Kidney (tissue), 13 donors: ENCODE measurements at regions not wholly inside any gene's neighbourhood (a gene's known extent, or its start where the extent isn't known, plus 50 kb on each side); places are given as distances from the start of the nearest gene placed in this dataset.

Experiments
- DNase-seq, 5 donors: peaks; one replicate each; pipeline ENCODE4 v3.0.0-alpha.2; 2013 to 2020
- FAIRE-seq: peaks from 2 replicates; lab custom pipeline; 2012; peaks lifted over from hg19 to GRCh38; lab: Jason Lieb, UNC
- H3K27ac ChIP-seq, 2 donors: one replicate each; pipeline ENCODE4 v1.7.0; 2013; ENCODE audit warnings: low read depth in 2 of 2, low read length in 2 of 2, inconsistent platforms in 1 of 2
- H3K27me3 ChIP-seq: one replicate; pipeline ENCODE4 v1.7.1; 2013; ENCODE audit warnings: low read length, inconsistent platforms; ENCODE audit not compliant: control insufficient read depth, insufficient read depth
- H3K36me3 ChIP-seq, 3 donors: one replicate each; pipeline versions ENCODE4 v1.7.0 to v1.7.1; 2013; ENCODE audit warnings: low read length in 3 of 3, control low read depth in 1 of 3, inconsistent platforms in 1 of 3; ENCODE audit not compliant: insufficient read depth in 3 of 3, control insufficient read depth in 2 of 3
- H3K4me1 ChIP-seq, 3 donors: one replicate each; pipeline versions ENCODE4 v1.7.0 to v1.7.1; 2013; ENCODE audit warnings: low read length in 3 of 3, inconsistent platforms in 1 of 3, low read depth in 1 of 3; ENCODE audit not compliant: control insufficient read depth in 2 of 3, insufficient read depth in 2 of 3
- H3K4me3 ChIP-seq, 3 donors: one replicate each; pipeline versions ENCODE4 v1.7.0 to v1.8.1; 2013; ENCODE audit warnings: low read length in 3 of 3, control low read depth in 1 of 3, inconsistent platforms in 1 of 3
- H3K9ac ChIP-seq, 3 donors: one replicate each; pipeline versions ENCODE4 v1.7.0 to v1.7.1; 2013; ENCODE audit warnings: low read length in 3 of 3, control low read depth in 1 of 3, inconsistent platforms in 1 of 3
- H3K9me3 ChIP-seq, 3 donors: one replicate each; pipeline versions ENCODE4 v1.7.0 to v1.7.1; 2013; ENCODE audit warnings: low read length in 3 of 3, control low read depth in 1 of 3, inconsistent platforms in 1 of 3; ENCODE audit not compliant: control insufficient read depth in 2 of 3, insufficient read depth in 1 of 3
- intact Hi-C: fragments of 100-400 bp; cut with DNase I; formaldehyde crosslinking; loops from one replicate; pipeline ENCODE4 v1.11.1; 2022
- TF ChIP-seq, protein P1 (sequence below): IDR thresholded peaks from 3 replicates; pipeline ENCODE4 v1.5.1; 2012; ENCODE audit warnings: mild to moderate bottlenecking, moderate library complexity, borderline replicate concordance; ENCODE audit not compliant: insufficient read depth; ENCODE audit errors: extremely low read depth
- donor health status: control.
- donor health status: control.
- donor health status: control.
- donor health status: control.
- donor health status: control.
- donor health status: DM: yes; HTN: yes; CAD: no.
- donor health status: Normal renal cell carcinoma (clear cell type).

- no peaks in the 10 kb centered on the region for H3K4me1 ChIP-seq
- H3K9ac ChIP-seq: no peak overlapping the region
- DNase-seq (no peak), FAIRE-seq (no peak)
- intact Hi-C loops: no loop called here
- no peaks in the 10 kb centered on the region for H3K9me3 ChIP-seq
- H3K4me3 ChIP-seq: no peak overlapping the region
- no peaks in the 10 kb centered on the region for H3K36me3 ChIP-seq
- no peak overlapping the region for H3K27ac ChIP-seq
- TF ChIP-seq, protein P1, sequence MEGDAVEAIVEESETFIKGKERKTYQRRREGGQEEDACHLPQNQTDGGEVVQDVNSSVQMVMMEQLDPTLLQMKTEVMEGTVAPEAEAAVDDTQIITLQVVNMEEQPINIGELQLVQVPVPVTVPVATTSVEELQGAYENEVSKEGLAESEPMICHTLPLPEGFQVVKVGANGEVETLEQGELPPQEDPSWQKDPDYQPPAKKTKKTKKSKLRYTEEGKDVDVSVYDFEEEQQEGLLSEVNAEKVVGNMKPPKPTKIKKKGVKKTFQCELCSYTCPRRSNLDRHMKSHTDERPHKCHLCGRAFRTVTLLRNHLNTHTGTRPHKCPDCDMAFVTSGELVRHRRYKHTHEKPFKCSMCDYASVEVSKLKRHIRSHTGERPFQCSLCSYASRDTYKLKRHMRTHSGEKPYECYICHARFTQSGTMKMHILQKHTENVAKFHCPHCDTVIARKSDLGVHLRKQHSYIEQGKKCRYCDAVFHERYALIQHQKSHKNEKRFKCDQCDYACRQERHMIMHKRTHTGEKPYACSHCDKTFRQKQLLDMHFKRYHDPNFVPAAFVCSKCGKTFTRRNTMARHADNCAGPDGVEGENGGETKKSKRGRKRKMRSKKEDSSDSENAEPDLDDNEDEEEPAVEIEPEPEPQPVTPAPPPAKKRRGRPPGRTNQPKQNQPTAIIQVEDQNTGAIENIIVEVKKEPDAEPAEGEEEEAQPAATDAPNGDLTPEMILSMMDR: no peak
- no peaks in the 10 kb centered on the region for H3K27me3 ChIP-seq
These were observed 423.7 kb upstream of the MTPN start for GRCh38 chr7:136400877-136401276.

- TF ChIP-seq, protein P1: no peak
- H3K9ac ChIP-seq: no peak overlapping the region
- H3K4me1 ChIP-seq: no peaks in the 10 kb centered on the region
- intact Hi-C loops: no loop called here
- no peaks in the 10 kb centered on the region for H3K27me3 ChIP-seq
- DNase-seq: no peak
- no peaks in the 10 kb centered on the region for H3K36me3 ChIP-seq
- H3K27ac ChIP-seq: no peak overlapping the region
- H3K4me3 ChIP-seq: no peak overlapping the region
- no peaks in the 10 kb centered on the region for H3K9me3 ChIP-seq
- no peak for FAIRE-seq
These were observed 422.2 kb upstream of the MTPN start for GRCh38 chr7:136399385-136399784.

DNA sequence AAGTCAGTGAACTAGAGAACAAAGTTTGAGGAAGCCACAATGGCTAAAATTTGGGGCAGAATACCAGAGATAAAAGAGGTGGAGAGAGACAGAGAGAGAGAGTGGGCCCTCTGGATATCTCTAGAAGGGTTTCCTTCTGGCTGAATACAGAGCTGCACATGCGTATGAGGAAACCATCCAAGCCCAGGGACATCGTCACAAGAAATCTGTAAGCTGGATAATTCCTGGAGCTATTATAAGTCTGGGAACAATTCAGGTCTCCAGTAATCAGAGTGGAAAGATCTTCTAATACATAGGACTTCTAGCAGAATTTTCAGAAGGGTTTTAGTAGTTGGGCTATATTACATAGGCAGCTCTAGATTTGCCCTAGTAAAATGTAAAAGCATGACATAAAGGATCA lies 415.7 kb upstream of the MTPN start:
- no peak for DNase-seq
- no peak for FAIRE-seq
- TF ChIP-seq, protein P1: no peak
- no peak overlapping the region for H3K4me3 ChIP-seq
- no peak overlapping the region for H3K27ac ChIP-seq
- no peaks in the 10 kb centered on the region for H3K27me3 ChIP-seq
- no peaks in the 10 kb centered on the region for H3K9me3 ChIP-seq
- intact Hi-C loops: no loop called here
- no peaks in the 10 kb centered on the region for H3K4me1 ChIP-seq
- H3K36me3 ChIP-seq: no peaks in the 10 kb centered on the region
- no peak overlapping the region for H3K9ac ChIP-seq

DNA sequence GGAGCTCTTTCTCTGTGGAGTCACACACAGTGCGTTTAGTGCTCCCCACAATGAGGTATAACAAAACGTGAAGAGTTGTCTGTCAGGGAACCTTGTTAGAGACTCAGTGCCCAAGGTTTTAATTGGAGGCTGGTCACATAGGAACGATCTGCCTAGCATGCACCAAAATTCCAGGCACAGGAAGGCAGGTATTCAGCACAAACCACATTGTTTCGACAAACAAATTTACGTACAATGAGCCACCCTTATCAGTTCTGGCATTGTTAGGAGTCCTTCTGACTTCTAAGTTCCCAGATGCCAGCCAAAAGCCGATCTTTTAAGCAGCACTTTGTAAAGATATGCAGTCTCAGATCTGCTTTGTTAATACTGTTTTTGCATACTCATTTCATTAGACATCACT lies 414.2 kb upstream of the MTPN start:
- FAIRE-seq: no peak
- intact Hi-C loops: no loop called here
- Histone ChIP-seq H3K36me3 (no peaks in the 10 kb centered on the region), H3K4me3 (no peak overlapping the region), H3K4me1 (no peaks in the 10 kb centered on the region), H3K9ac (no peak overlapping the region), H3K27ac (no peak overlapping the region), H3K9me3 (no peaks in the 10 kb centered on the region), H3K27me3 (no peaks in the 10 kb centered on the region)
- no peak for DNase-seq
- TF ChIP-seq, protein P1: no peak
